KMS-11 (cell line): ENCODE measurements at regions not wholly inside any gene's neighbourhood (a gene's known extent, or its start where the extent isn't known, plus 50 kb on each side); places are given as distances from the start of the nearest gene placed in this dataset.

Experiments used
- H2AFZ ChIP-seq: fragments of 200-600 bp; sonication (generic); 2 replicates; pipeline ENCODE4 v1.6.1; 2016; ENCODE audit warnings: antibody characterized with exemption, mixed run types, low read depth
- H3K27ac ChIP-seq: fragments of 200-600 bp; sonication (generic); 2 replicates; pipeline ENCODE4 v1.6.1; 2016; ENCODE audit warnings: mild to moderate bottlenecking, mixed run types
- H3K27me3 ChIP-seq: fragments of 200-600 bp; sonication (generic); 2 replicates; pipeline ENCODE4 v1.6.1; 2017; ENCODE audit warnings: mild to moderate bottlenecking, low read depth, mixed run types, moderate library complexity; ENCODE audit not compliant: insufficient read depth
- H3K36me3 ChIP-seq: fragments of 200-600 bp; sonication (generic); 2 replicates; pipeline ENCODE4 v1.6.1; 2017; ENCODE audit warnings: mild to moderate bottlenecking, mixed run types; ENCODE audit not compliant: insufficient read depth
- H3K4me1 ChIP-seq: fragments of 200-600 bp; sonication (generic); 2 replicates; pipeline ENCODE4 v1.6.1; 2016; ENCODE audit warnings: mild to moderate bottlenecking, low read depth, mixed run types; ENCODE audit not compliant: poor library complexity, severe bottlenecking
- H3K4me2 ChIP-seq: fragments of 200-600 bp; sonication (generic); 2 replicates; pipeline ENCODE4 v1.7.0; 2016; ENCODE audit warnings: mild to moderate bottlenecking, mixed run types
- H3K4me3 ChIP-seq: fragments of 200-600 bp; sonication (generic); IDR thresholded peaks from 2 replicates; pipeline ENCODE4 v1.6.1; 2017; ENCODE audit warnings: low read depth, low read length, mixed read lengths; ENCODE audit not compliant: insufficient read depth
- H3K79me2 ChIP-seq: fragments of 200-600 bp; sonication (generic); 2 replicates; pipeline ENCODE4 v1.6.1; 2016; ENCODE audit warnings: low read depth, mixed run types; ENCODE audit not compliant: insufficient read depth
- H3K9ac ChIP-seq: fragments of 200-600 bp; sonication (generic); 2 replicates; pipeline ENCODE4 v1.6.1; 2016; ENCODE audit warnings: mild to moderate bottlenecking, mixed run types
- H4K20me1 ChIP-seq: fragments of 200-600 bp; sonication (generic); 2 replicates; pipeline ENCODE4 v1.6.1; 2016; ENCODE audit warnings: mild to moderate bottlenecking, mixed run types; ENCODE audit not compliant: insufficient read depth
- TF ChIP-seq, protein P1 (sequence below): fragments of 200-600 bp; sonication (generic); conservative IDR thresholded peaks from 2 replicates; pipeline ENCODE4 v1.6.1; 2017; ENCODE audit warnings: low read depth, mild to moderate bottlenecking, antibody characterized with exemption, low read length, moderate library complexity, mixed read lengths

DNA sequence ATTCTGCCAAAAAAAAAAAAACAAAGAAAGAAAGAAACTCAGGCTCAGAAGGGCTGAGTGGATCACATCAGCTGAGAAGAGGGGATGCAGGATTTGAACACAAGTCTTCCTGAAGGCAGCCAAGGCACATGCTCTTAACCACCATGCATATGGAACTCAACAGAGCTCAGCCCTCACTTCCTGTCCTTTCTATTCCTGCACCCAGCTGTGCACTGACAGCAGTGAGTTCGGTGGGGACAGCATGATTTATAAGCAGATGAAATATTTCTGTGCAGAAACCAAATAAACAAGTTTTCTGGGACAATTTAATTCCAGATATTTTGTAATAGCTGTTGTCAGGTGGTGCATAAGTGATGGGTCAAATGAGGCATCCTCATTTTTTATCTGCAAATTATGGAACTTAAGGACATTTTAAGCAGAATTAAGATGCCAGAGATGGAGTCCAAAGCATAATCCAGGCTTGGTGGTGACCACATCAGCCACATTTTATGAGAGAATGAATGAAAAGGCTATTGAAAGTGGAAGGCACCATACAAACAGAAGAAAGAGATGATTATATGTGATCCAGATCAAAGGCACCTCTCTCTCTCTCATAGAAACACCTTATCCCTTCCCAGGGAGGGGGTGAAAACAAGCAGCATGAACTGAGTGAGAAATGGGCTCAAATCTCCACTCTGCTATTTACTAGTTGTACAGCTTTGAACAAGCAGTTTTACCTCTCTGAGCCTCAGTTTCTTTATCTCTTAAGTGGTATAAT is 303.6 kb upstream of the MSX2 start:
- Histone ChIP-seq H3K4me2 (no peak overlapping the region), H4K20me1 (no peaks in the 10 kb centered on the region), H3K27me3 (no peaks in the 10 kb centered on the region), H3K4me1 (no peaks in the 10 kb centered on the region), H3K36me3 (no peaks in the 10 kb centered on the region), H3K4me3 (no peak overlapping the region), H2AFZ (no peak overlapping the region), H3K9ac (no peak overlapping the region), H3K27ac (no peak overlapping the region), H3K79me2 (no peaks in the 10 kb centered on the region)
- TF ChIP-seq, protein P1, sequence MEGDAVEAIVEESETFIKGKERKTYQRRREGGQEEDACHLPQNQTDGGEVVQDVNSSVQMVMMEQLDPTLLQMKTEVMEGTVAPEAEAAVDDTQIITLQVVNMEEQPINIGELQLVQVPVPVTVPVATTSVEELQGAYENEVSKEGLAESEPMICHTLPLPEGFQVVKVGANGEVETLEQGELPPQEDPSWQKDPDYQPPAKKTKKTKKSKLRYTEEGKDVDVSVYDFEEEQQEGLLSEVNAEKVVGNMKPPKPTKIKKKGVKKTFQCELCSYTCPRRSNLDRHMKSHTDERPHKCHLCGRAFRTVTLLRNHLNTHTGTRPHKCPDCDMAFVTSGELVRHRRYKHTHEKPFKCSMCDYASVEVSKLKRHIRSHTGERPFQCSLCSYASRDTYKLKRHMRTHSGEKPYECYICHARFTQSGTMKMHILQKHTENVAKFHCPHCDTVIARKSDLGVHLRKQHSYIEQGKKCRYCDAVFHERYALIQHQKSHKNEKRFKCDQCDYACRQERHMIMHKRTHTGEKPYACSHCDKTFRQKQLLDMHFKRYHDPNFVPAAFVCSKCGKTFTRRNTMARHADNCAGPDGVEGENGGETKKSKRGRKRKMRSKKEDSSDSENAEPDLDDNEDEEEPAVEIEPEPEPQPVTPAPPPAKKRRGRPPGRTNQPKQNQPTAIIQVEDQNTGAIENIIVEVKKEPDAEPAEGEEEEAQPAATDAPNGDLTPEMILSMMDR, result no peak

DNA sequence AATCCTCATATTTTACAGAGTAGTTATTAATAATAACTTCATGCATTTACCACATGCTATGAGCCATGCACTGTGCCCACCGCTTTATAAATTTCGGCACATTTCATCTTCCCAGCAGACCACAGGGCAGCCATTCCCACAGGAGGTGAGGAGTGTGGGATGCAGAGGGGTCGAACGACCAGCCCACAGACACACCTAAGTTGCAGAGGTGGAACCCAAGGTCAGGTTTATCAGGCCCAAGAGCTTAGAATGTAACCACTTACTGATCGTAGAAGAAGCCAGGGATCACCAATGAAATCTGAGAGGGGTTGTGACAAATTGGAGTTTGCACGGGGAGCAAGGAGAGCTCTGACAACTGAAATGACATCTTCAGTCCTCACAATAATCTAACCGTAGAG is 303.0 kb upstream of the MSX2 start:
- no peak overlapping the region for H3K9ac ChIP-seq
- no peak overlapping the region for H3K4me3 ChIP-seq
- no peak overlapping the region for H3K27ac ChIP-seq
- H3K4me1 ChIP-seq, result no peaks in the 10 kb centered on the region
- H3K36me3 ChIP-seq, result no peaks in the 10 kb centered on the region
- no peaks in the 10 kb centered on the region for H3K79me2 ChIP-seq
- TF ChIP-seq, protein P1, result no peak
- no peaks in the 10 kb centered on the region for H3K27me3 ChIP-seq
- H2AFZ ChIP-seq, result no peak overlapping the region
- H4K20me1 ChIP-seq, result no peaks in the 10 kb centered on the region
- H3K4me2 ChIP-seq, result no peak overlapping the region

DNA sequence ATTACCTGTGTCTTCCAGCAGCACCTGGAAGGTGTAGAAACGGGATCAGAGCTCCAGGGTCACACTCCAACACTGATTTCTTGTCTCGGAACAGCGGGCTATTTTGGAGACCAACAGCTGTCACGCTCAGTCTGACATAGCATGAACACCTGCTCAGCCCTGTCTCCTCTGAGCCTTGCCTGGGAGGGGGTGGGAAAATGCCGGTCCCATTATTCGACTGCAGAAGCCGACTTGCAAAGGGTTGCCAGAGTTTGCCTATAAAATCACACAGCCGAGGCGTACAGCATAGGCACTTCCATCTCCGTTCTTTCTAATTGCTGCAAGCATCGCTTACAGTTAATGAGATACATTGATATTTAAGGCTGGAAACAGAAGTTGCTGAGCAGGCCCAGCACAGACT is 300.8 kb upstream of the MSX2 start:
- no peak overlapping the region for H2AFZ ChIP-seq
- no peaks in the 10 kb centered on the region for H3K79me2 ChIP-seq
- no peak overlapping the region for H3K27ac ChIP-seq
- TF ChIP-seq, protein P1, result no peak
- H3K9ac ChIP-seq, result no peak overlapping the region
- no peaks in the 10 kb centered on the region for H3K36me3 ChIP-seq
- no peaks in the 10 kb centered on the region for H3K4me1 ChIP-seq
- H3K4me2 ChIP-seq, result no peak overlapping the region
- no peak overlapping the region for H3K4me3 ChIP-seq
- H4K20me1 ChIP-seq, result no peaks in the 10 kb centered on the region
- no peaks in the 10 kb centered on the region for H3K27me3 ChIP-seq

DNA sequence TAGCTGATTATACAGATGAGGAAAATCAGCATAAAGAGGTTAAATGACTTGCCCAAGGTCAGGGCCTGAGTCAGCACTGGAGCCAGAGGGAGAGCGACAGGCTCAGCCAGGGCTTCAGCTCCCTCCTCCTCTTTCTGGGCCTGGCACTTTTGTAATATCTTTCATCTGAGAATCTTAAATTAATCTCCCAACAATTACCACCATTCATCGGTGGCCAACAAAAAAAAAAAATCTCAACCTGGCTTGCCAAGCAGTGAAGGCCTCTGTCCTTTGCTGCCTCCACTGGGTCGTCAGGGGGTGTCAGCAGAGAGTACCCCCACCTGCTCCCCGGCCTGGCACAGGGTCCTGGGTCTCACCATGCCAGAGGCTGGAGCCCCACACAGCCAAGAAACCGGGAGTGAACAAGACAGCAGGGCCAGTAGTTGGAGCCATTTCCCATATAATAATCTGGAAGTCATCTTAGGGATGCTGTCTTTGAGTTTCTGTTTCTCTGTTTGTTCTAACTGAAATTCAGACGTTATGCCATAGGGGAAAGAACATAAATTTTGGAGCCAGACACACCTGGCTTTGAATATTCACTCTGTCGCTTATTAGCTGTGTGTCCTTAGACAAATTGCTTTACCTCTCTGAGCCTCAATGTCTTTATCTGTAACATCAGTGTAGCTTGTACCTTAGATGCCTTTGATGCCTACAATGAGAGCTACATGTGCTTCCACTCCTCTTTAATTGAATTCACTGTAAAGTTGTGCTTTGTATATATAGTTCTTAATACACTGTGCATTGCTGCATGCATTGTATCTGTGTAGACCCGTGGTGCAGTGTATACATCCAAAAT is 299.9 kb upstream of the MSX2 start:
- H3K36me3 ChIP-seq, result no peaks in the 10 kb centered on the region
- no peak overlapping the region for H2AFZ ChIP-seq
- no peaks in the 10 kb centered on the region for H3K79me2 ChIP-seq
- no peaks in the 10 kb centered on the region for H4K20me1 ChIP-seq
- no peak overlapping the region for H3K27ac ChIP-seq
- no peak overlapping the region for H3K9ac ChIP-seq
- TF ChIP-seq, protein P1, result no peak
- H3K4me2 ChIP-seq, result no peak overlapping the region
- H3K4me1 ChIP-seq, result no peaks in the 10 kb centered on the region
- no peak overlapping the region for H3K4me3 ChIP-seq
- no peaks in the 10 kb centered on the region for H3K27me3 ChIP-seq
